Stimulated activated naive CD4-positive, alpha-beta T cell (primary cell): ENCODE measurements at regions not wholly inside any gene's neighbourhood (a gene's known extent, or its start where the extent isn't known, plus 50 kb on each side); places are given as distances from the start of the nearest gene placed in this dataset.
"Not testable (repeated sequence)": the region's sequence is repeated elsewhere in the genome, so short reads cannot be mapped to it uniquely, and the experiment has no call there.

Experiments used
- DNase-seq, 6 experiments: peaks; one replicate each; lab custom pipeline; 2025; lab: John Stamatoyannopoulos, UW

DNA sequence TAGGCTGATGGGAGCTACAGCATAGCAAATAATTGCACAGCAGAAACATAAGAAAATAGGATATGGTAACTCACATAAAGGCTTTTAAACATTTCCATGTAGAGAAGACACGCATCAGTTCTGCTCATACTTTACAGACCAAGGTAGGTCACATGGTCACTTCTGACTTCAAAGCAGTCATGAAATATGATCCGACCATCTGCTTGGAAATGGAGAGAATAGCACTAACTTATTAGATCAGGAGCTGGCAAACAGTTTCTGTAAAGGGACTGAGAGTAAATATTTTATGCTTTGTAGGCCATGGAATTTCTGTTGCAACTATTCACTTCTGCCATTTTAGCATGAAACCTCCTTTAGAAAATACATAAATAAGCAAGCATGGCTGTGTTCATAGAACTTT lies 936.6 kb upstream of the FANCL start:
- DNase-seq = no peak

DNA sequence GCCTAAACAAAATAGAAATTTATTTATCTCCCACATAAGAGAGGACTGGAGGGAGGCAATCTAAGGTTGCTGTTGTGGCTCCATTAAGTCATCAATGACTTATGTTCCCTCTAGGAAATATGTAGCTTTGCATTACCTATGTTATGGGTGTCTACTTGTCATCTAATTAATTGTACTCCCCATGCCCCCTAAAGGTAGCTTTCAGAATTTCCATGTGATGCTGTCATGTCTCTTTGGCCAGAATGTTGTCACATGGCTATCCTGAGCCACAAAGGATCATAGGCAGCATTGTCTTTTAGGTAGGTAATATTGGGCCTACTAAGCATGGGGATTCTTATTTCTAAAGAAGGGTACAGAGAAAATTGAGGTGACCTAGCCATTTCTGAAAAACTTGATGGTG lies 935.6 kb upstream of the FANCL start:
- DNase-seq = no peak

DNA sequence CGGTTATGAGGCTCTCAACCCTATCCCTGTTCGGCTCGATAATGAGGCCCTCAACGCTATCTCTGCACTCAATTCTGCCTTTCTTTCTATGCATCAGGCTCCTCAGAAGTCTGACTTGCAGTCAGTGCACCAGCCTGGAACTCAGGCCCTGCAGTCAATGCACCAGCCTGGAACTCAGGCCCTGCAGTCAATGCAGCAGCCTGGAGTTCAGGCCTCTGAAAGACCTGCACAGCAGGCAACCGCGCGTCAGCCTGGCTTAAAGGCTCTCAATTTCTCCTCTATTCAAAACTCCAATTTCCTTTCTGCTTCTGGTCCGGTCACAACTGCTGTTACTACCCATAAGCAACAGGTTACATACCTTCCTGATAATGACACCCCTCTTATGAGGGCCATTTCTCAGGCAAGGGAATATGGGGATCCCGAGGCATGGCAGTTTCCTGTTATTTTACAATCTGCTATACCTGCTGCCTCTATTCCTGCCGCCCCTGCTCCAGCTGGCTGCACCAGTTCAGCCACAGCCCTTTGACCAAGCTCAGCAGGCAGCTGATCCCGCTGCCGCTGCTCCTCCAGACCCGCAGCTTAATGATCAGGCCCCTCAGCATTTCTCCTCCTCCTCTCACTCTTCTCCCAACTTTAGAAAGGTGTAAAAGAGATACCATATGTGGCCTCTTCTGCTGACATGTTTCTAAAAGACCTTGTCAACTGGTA lies 933.6 kb upstream of the FANCL start:
- no peak for DNase-seq

DNA sequence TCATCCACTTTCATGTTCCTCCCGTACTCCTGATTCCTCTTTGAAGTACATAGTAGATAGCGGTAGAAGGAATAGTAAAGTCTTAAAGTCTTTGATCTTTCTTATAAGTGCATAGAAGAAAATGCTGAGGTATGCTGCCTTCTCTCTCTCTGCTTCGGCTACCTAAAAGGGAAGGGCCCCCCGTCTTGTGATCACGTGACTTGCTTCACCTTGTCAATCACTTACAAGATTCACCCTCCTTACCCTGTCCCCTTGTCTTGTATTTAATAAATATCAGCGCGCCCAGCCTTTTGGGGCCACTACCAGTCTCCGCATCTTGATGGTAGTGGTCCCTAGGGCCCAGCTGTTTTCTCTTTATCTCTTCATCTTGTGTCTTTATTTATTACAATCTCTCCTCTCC lies 932.2 kb upstream of the FANCL start:
- no peak for DNase-seq

DNA sequence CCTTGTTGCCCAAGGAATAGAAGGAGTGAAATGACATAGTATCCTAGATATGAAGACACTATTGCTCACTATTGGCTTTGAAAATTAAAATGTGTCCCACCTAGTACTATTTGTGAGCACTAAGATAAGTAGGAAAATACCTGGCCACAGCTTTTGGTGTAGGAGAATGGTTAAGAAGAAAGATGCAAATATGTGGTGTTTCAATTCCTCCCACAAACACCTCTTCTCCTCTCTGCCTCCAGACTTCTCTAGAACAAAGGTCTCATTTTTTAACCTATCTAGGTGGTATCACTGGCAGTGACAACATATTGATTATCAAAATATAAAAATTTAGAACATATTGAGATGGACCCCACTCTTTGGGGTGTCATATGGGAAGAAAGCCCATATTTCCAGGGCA lies 929.9 kb upstream of the FANCL start:
- DNase-seq = no peak

DNA sequence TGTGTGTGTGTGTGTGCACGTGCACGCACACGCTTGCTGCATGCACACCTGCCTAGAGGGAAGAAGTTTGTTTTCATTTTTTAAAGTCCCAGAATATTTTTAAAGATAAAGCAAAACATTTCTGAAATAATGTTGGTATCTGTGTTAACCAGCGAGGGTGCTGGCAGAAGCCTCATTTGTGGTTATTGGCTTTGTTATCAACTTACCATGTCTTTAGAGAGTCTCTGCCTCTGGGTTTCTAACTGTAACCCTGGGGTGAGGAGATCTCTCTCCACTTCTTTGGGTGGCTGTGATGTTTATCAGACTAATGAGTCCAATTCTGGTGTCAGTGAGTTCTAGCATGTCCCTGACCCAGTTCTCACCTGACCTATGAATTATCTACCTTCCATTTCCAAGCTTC lies 927.6 kb upstream of the FANCL start:
- DNase-seq = no peak

DNA sequence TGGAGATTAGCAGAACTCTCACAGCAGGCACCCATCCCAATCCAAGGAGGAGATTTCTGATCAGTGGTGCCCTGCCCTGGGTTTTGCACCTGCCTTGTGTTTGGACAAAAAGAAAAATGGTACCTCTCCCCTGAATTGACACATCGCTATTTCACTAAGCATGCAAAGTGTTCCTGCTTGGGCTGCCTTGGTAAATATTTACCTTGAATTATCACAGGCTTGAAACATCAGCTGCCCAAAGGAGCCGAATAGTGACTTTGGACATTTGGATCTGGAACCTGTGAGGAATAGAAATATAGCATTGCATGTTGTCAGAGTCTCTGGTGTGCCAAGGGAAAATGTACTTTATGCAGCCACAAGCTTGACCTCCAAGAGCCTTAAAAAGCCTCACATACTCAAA lies 926.4 kb upstream of the FANCL start:
- no peak for DNase-seq

DNA sequence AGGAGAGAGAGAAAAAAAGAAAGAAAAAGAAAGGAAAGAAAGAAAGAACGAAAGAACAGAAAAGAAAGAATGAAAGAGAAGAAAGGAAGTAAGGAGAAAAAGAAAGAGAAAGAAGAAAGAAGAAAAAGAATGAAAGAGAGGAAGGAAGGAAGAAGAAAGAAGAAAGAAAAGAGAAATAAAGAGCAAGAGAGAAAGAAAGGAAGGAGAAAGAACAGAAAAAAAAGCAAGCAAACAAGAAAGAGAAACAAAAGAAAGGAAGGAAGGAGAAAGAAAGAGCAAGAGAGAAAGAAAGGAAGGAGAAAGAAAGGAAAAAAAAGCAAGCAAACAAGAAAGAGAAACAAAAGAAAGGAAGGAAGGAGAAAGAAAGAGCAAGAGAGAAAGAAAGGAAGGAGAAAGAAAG lies 916.8 kb upstream of the FANCL start:
- not testable (repeated sequence) for DNase-seq

DNA sequence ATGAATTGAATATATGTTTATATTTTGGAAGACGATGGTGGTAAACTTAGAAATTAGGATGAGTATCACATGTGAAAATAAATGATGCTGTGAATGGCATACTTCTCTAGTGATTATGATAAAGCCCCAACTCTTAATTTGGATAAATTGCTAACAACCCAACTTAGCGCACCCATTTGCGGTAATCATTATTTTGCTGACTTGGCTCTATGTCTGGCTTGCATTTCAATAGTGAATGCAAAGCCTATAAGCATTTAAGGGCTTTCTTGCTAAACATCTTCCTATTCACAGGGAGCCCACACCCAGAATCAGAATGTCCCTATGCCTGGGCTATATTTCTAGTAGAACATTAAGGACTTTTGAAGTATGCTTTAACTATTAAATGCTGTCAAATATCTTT lies 910.7 kb upstream of the FANCL start:
- no peak for DNase-seq

DNA sequence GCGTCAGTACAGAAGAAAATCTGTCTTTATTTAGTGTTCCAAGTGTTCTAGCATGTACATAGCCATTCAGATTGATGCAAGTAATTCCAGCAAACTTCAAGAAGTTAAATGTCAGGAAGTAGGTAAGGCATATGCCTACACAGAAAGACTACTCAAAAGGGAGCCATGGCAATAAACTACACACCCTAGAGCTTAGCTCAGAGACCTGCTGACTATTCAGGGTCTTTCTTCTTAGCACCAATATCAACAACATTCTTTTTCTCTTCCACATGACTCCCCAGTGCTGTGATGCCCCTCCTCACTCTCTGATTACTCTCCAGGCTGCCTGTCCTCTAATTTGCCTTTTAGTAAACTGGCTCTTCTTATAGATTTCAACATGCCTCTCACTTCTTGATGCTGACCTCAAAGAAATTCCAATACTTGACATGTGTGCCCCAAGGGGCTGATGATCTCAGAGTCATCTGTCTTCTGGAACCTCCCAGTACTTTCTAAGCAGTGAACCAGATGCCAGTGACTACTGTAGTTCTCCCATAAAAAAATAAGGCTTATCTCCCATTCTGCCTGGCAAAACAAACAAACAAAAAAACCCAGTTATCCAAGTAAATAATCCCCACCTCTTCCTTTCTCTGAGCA lies 909.2 kb upstream of the FANCL start:
- DNase-seq = no peak

DNA sequence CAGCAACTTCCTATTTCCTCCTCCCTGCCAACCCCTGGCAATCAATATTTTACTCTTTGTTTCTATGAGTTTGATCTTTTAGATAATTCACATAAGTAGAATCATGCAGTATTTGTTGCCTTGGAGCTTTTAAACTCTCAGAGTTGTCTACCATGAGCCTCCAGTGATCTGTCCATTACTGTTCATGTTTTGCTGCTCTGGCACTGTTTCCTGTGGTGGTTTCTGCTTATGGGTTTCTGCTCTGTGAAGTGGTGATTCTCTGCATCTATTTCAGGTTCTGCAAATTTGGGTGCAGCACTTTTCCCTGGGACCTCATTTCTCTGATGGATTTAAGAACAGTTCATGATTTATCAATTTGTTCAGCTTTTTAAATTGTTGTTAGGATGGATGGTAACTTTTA lies 908.1 kb upstream of the FANCL start:
- DNase-seq = no peak

DNA sequence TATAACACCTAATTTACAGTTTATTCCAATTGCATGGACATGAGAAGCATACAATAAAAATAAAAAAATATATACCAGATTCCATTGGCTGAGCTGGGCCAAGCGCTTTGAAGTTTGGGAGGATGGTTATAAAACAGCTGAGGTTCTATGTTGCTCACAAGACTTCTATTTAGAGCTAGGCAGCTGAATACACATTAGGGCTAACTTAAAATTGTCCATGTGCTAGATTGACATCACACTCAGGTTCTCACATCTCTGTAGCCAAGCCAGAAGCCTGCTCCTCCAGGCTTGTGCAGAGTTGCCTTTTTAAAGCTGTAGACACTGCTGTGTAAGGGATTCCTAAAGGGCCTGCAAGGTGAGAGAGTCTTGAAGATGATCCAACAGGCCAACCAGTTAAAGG lies 871.1 kb upstream of the FANCL start:
- no peak for DNase-seq

DNA sequence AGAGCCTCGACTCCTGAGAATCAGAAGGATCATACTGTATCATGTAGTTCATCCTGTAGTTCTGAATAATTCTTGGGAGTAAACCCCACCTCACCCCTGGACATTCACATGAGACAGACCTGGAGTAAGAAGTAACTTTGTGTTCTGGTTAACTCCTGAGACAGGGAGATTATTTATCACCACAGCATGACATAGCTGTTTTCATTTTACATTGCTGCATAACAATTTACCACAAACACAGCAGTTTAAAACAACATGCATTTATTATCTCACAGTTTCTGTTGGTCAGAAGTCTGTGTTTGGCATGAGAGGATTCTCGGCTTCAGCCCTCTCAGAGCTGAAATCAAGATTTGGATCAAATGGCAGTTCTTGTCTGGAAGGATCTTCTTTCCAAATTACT lies 855.8 kb upstream of the FANCL start:
- no peak for DNase-seq

DNA sequence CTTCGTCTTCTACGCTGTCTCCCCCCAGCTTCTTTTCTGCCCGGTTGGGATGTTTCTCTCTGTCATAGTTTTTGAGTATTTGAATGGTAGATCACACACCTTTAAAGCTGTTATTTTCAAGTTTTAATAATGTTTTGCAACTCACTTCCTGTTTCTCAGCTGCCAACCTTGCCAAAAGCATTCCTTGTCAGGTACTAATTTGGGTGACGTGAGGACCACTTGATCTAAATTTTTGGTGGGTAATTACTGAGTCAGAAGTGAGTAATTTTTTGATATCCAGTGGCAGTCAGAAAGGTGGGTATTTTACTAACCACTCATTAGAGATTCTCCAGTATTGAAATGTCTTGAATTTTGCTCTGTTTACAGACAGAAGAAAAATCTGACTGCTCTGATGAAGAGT lies 852.4 kb upstream of the FANCL start:
- DNase-seq = no peak

DNA sequence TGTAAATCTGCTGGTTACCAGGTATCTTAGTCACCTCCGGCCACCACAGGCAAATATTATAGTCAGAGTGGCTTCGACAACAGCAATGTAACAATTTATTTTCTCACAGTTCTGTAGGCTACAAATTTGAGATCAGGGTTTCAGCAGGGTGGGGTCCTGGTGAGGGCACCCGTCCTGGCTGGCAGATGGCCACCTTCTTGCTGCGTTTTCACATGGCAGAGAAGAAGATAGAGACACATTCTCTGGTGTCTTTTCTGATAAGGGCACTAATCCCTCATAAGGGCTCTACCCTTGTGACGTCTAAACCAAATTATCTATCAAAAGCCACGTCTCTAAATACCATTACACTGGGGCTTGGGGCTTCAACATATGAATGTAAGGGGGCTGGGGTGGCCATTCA lies 843.2 kb upstream of the FANCL start:
- no peak for DNase-seq

DNA sequence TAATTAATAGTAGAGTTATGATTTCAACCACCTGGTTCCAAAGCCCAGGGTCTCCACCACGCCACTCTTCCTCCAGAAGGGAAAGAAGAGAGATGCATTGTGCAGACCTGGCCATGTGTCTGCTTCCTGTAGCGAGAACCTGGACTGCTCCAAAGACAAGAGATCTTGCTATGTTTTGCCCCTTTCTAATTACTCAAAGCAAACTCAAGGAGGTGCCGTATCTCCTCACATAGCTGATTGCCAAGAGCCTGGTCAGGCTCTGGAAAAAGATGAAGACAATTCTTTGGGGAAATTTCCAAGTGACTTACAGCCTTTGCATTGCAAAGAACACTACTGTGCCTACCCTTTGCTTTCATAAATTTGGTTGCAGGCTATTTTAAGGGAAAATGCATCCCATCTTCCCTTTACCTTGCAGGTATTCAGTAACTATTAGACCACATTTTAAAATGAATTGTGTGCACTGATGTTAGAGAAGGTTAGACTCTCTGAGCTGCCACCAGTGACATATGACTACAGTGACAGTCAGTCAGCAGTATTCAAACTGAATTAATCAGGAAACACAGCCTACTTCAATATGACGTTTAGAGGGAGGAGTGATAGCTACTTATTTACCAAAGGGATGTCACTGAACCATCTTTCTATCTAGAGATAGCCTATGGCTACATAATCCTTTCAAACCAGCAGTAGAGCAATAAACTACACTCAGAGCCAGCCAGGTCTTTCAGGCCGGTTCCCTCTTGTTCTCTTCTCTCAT lies 842.1 kb upstream of the FANCL start:
- DNase-seq = no peak

DNA sequence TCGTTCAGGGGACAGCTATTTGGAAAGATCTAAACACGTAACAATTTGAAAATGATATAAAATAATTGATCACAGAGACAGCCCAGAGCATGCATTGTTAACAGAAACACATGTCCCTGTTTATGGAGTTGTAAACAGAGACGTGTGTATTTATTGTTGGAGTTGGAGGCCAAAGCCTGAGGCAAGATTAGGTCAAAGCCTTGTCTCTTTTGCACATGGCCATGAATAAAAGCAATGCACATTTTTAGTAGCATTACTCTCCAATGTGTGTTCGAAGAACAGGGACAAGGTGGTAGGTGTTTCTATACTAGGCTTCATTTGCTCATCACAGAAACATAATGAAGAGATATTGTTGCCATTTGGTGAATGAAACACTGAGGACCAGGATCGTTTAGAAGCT lies 841.5 kb upstream of the FANCL start:
- DNase-seq = no peak

DNA sequence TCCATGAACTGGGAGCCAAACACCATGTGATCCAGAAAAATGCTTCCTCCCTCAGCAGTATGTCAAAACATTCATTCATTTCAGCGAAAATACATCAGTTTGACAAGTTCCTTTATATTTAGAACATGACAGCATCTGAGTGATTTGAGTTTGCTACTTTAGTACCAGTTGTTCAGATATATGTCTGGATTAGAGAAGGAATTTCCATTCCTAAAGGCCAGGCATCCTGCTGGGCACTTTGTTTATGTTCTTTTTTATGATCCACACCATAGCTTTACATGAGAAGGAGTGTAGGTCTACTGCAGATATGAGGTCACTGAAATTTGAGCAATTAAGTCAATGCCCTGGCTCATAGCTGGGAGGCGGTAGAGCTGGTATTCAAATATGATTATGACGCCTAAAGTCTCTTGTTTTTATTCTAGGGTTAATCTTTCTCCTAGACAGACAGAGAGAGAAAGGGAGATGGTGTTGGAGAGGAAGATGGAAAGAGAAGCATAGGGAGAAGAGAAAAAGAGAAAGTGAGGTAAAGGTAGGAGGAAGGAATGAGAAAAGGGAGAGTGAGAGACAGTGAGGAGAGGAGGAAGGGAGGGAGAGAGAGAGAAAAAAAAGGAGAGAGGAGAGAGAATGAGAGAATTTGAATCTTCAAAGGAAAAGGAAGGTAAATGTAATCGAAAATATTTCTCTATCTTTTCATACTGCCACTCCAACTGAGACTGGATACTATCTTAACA lies 839.5 kb upstream of the FANCL start:
- no peak for DNase-seq

DNA sequence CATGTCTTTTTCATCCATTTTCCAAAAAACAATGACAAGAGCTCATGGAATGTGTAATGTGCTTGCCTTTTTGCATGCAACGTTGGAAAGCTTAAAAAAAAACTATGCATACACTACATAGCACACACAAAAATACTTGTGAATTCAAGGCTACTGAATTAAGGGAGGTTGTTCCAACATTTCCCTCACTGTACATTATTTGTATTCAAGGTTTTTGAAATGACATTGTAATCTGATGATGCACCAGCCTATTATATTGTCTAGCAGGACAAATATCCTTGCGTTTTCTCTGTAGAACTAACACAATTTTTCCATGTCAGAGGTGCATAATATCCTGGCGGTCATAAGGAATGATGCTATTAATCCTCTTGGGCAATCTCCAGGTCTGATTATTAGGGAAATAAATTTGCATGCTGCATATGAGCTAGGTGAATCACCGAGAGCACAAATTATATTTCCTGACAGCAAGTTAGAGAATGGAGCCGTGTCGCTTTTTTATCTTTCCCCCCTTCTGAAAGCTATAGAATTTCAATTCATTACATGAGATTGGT lies 836.9 kb upstream of the FANCL start:
- no peak for DNase-seq

DNA sequence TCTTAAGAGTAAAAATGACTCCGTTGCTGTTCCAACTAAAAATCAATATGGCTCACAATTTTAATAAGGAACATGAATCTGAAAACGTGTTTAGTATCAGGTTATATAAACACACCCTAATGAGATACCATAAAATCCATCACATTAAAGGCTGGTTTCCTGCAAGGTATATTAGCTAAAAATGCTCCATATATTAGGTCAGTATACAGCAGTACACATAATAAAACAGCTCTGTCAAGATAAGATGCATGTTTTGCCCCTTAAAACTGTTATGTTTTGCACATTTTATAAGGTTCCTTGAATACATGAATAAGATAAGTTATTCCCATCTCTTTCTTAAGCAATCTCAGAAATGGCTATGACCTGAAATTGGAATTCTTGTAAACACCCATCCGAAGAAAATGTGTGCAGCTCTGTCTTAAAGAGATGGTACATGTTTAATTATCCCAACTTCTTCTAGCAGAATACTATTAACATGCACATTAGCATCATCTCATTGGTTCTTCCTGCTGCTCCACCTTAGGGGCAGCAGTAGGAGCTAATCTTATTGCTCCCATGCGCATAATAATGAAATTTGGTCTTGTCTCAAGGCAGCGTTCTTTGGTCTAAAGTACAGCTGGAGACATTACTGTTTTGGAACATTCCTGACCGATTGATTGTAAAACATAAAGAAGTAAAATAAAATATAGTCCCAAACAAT lies 836.1 kb upstream of the FANCL start:
- DNase-seq = no peak

DNA sequence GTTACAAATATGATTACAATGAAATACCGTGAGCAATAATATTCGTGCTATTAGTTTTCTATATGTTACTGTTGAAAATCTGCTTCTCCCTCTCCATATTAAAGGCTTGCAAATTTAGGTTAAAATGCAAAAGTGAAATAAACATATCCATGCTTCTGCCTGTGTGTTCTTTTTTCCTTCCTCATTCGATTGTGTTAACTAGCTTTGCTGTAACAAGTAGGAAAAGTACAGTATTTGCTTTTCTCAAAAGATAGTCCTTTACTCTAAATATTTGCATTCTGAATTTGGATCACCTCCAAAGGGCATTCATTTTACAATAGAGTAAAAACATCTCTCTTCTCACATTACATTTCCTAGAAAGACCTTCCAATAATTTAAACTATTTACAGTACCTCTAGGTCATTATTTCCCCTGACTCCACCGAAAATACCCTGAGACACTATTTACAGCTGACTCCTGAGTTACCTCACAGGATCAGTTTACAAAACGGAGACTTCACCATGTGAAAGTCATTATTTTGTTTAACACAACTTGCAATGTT lies 835.0 kb upstream of the FANCL start:
- no peak for DNase-seq

DNA sequence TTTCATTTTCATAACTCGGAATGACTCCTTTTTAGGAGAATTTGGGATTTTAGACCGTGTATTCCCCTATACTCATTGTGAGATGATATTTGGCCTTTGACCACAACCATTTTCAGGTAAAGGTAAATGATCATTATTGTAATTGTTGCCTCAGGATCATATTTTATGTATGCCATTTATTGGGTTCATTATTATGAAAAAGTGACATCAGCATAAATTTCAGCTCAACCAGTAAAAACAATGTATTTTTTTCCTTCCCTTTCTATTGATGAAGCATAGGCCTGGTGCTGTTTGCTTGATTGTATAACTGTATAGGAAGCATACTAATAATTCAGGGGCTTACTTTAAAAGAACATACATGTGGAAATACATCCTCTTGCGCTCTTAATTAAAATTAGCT lies 832.9 kb upstream of the FANCL start:
- DNase-seq = no peak
